Stimulated activated CD4-positive, alpha-beta T cell treated with anti-CD3 and anti-CD28 coated beads, Interleukin-4, amount 100 ng/mL, for 1 hour (primary cell): ENCODE measurements at regions not wholly inside any gene's neighbourhood (a gene's known extent, or its start where the extent isn't known, plus 50 kb on each side); places are given as distances from the start of the nearest gene placed in this dataset.
"Not testable (repeated sequence)": the region's sequence is repeated elsewhere in the genome, so short reads cannot be mapped to it uniquely, and the experiment has no call there.

Source experiments
- DNase-seq: peaks from one replicate; pipeline ENCODE4 v3.0.0-alpha.2; 2020

DNA sequence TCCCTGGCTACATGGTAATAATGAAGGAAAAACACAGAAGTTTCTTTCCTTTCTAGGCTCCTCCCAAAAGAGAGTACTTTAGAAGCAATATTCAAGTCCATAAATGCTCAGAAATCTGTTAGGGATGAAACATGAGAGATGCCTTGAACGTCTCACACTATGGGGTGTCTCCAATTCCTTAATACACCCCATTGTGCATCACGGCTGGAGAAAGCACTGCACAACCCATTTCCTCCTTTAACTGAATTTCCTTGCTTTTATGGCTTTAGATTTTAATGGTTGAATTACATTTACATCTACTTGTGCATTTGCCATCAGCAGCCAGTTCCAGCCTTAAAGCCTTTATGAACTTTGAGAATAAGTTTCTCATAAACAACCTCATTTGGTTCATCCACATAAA, 498.9 kb upstream of the PTBP2 start:
- DNase-seq, result no peak

- DNase-seq, result not testable (repeated sequence)
Observed at GRCh38 chr1:96224229-96224628, 497.4 kb upstream of the PTBP2 start.

- no peak for DNase-seq
Observed at GRCh38 chr1:96233422-96233821, 488.2 kb upstream of the PTBP2 start.

GRCh38 chr1:96234299-96234698, 487.3 kb upstream of the PTBP2 start:
- DNase-seq, result no peak

- DNase-seq, result no peak
Observed at GRCh38 chr1:96236156-96236739, 485.3 kb upstream of the PTBP2 start.

DNA sequence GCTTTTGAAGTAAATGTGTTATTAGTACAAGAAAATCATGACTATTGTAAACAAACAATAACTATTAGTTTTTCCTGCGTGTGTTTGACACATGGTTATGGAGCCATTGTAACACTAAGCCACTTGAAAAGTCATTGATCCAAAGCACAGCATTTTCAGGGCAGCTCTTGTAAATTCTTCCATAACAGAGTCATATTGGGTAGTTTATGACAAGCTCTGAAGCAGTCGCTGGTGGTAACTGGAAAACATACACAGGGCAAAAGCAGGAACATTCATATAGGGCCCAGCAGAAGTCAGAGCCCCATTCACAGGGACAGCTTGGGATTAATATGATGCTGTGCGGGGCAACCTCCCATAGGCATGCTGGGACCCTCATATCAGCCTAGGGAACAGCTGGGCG, 483.2 kb upstream of the PTBP2 start:
- DNase-seq, result no peak

DNA sequence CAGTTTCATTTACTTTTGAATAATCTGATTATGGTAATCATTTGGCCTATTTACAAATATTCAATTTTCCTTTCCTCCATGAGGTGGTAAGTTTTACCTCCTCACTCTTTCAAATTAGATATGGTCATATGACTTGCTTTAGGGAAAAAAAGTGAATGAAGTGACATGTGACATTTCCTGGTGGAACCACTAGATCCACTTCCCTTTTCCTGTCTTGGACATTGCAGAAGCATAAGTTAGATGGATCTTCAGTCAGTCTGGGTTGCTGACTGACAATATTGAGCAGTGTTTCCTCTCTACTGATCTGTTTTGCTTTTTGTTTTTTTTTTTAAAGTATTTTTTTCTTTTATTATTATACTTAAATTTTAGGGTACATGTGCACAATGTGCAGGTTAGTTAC, 481.1 kb upstream of the PTBP2 start:
- DNase-seq, result no peak

DNA sequence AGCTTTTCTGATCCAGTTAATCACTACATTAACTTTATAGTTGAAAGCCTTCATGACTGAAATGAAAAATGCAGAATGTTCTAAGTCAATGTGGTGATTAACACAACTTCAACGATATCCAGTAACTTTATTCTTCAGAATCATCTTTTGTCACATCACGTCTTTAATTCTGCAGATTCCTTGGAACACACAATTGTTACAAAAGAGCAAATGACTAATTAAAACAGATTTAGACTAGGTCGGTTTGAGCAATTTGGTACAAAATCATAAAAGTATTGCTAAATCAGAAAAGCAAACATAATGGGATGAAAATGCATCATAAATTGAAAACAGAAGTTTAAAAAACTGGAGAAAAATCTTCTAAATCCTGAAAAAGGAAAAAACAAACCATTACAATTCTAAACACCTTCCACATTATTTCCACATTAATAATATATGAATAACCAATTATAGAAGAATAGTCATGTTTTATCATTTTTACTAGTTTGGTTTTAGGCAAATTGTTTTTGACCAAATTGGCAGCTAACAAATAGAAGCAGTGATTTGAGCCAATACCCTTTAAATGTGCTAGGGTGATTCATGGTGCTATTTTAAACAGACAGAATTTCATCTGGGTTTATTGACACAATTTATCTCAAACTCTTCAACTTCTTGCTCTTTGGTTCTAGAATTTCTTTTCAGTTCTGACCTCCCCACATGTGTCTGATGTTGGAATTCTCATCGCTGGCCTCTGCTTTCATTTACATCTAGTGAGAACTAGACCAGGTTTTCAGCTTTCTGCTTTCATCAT, 468.1 kb upstream of the PTBP2 start:
- DNase-seq, result no peak

DNA sequence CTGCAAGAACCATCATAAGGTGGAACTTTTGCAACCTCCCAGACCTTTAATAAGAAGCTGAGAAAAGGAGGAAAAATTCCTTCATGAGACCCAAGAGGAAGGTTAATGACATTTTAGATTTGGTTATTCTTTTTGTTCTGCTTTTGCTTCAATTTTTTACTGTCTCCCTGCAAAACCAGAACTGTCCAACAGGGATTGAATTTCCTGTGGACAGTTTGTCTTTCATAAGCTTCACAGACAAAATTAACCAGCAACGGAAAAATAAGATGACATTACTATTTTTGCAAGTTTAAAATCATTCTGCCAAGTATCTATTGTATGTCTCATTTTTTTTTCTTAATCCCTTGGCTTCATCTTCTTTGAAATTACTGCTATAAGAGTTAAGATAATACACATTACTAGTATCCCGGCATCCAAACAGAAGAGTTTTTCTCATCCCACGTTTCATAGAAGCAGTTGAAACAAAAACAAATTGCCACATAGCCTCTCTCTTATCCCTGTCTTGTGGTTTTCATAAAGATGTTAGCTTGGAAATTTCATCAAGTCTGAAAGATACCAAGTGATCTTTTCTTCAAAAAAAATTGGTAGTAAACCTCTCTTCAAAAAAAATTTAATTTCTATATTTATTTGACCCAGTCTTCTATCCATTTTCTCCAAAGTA, 465.3 kb upstream of the PTBP2 start:
- no peak for DNase-seq

DNA sequence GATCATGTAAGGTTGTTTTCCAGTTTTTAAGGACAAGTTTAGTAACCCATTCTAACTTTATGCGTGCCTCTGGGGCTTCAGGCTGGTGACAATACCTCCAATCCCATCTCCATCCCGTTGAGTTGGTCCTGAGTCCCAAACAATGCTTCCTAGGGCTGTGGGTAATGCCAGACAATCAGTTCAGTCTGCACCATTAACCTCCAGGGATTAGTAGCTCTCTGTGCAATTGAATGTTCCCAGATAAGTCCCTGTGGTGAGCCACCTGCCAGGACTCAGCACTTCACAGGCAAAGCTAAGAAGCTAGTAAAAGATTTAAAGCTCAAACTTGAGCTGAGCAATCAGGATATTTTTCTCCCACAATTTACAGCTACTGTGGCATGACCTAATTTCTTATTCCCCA, 462.2 kb upstream of the PTBP2 start:
- DNase-seq, result no peak

GRCh38 chr1:96281491-96281890, 440.1 kb upstream of the PTBP2 start:
- no peak for DNase-seq

GRCh38 chr1:96290033-96290432, 431.6 kb upstream of the PTBP2 start:
- DNase-seq, result no peak

- DNase-seq, result no peak
Observed at GRCh38 chr1:96290801-96291200, 430.8 kb upstream of the PTBP2 start.

DNA sequence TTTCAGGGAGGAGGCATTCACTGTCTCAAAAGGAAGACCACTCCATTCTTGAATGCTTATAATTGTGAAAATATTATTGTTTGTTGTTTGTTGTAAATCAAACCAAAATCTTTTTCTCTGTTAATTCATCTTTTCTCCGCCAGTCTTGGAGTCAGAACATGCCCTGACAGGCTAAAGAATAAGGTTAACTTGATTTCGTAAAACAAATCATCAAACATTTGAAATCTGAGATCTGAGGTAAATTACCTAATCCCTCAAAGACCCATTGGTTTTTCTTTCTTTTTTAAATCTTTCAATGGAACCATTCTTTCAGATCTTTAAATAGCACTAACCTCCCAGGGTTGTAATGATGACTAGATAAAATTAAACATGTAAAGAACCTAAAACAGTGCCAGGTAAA, 430.1 kb upstream of the PTBP2 start:
- no peak for DNase-seq

DNA sequence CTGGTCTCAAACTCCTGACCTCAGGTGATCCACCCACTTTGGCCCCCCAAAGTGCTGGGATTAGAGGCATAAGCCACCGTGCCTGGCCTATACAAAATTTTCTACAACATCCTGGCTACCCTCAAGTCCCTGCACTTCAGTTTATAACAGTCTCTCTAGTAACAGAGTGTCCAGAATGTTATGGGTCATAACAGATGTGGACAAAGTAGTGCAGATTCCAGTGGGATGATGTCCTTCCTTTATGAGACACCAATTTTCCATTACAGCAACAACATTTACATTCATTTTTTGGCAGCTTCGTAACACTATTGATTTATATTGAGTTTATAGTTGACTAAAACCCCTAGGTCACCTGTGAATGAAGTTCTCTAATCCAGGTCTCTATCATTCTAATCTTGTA, 429.4 kb upstream of the PTBP2 start:
- no peak for DNase-seq

- no peak for DNase-seq
Observed at GRCh38 chr1:96296991-96297390, 424.6 kb upstream of the PTBP2 start.

DNA sequence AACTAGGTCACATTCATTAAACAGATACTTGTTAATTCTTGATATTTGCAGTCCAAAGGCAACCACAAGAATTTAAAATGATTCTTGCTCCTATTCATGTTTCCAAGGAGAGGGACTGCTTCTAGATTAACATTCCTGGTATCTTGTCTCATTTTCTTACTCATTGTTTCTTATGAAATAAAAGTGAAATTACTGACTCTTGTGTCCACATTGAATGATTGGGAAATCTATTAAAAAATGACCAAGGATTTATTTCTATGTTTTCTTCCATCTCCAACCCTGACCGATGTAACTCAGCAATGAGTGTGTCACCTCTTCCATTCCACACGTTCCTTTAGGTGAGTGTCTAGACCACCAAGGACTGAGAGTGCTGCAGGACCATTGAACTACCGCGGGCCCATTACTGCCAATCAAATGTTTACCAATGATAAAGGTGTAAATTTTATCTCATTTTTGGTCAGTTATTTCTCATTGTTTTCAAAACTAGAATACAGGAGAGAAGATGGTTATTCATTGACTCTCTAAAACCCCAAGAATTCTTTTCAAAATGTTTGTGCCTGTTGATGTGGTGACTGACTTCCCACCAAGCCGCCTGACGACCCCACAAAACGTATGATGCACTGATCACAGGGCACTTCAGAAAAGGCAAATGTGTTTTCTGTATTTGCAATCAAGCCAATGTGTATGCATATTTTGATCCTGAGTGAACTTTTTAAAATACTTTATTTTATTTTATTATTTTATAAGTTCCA, 414.6 kb upstream of the PTBP2 start:
- no peak for DNase-seq

GRCh38 chr1:96308314-96308713, 413.3 kb upstream of the PTBP2 start:
- DNase-seq, result no peak

DNA sequence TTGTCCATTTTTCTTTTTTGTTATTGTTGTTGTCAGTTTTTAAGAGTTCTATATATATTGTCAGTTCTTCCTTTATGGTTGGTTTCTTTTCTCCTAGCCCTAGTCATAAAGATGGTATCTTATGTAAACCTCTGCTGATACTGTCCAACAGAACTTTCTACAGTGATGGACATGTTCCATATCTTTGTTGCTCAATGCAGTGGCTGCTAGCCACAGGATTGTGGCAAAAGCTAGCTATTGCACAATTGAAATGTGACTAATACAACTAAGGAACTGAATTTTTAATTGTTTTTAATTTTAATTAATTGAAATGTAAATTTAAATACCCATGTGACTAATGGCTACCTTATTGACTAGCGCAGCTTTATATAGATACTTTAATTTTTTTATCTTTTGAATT, 411.8 kb upstream of the PTBP2 start:
- DNase-seq, result no peak

GRCh38 chr1:96313216-96313615, 408.4 kb upstream of the PTBP2 start:
- DNase-seq, result no peak

GRCh38 chr1:96329121-96329520, 392.5 kb upstream of the PTBP2 start:
- DNase-seq, result no peak

DNA sequence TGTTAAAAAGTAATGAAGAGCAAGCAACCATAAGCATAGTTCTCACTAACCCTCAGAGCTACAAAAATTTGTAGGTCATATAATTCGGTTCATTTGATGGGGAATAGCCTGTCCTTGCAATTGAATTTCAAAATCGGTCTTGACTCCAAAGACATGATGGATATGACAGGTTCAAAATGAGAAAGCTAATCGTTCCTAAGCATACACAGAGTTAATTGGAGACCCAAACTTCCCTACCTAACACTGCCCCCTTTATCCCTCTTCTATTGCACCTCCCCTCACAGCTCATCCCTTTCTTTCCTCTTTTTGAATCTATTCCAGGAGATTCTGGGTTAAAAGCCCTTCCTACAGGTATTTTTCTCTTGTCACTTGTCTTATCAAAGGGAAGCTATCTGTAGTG, 390.0 kb upstream of the PTBP2 start:
- DNase-seq, result no peak

DNA sequence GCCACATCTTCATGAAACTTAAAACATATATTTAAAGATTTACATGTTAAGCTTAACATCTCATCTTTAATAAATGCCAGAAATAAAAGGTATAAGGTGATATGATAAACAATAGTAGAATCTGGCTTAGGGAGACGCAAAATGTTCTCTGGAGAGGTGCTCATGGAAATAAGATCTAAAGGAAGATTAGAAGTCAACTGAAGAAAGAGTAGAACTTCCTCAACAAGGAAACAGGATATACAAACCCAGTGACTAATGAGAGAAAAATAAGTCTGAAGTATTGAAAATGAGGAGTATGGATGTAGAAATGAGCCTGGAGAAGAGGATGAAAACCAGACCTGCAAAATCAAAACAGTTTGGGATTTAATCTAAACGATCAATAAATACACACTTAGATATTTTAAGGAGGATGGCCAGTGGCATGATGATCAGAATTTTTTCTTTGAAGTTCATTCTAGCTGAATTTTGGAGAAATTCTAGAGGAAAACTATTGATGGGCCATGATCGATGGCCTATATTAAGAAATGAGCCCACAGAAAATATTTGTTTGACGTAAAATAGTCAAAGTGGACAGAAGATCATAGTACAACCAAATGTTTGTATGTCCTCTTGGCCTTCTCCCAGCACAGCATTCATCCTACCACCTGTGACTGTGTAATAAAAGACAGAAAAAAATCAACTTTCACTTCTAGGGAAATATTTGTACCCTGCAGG, 387.9 kb upstream of the PTBP2 start:
- DNase-seq, result no peak
